ENCODE measurements at regions not wholly inside any gene's neighbourhood (a gene's known extent, or its start where the extent isn't known, plus 50 kb on each side); places are given as distances from the start of the nearest gene placed in this dataset.

DNA sequence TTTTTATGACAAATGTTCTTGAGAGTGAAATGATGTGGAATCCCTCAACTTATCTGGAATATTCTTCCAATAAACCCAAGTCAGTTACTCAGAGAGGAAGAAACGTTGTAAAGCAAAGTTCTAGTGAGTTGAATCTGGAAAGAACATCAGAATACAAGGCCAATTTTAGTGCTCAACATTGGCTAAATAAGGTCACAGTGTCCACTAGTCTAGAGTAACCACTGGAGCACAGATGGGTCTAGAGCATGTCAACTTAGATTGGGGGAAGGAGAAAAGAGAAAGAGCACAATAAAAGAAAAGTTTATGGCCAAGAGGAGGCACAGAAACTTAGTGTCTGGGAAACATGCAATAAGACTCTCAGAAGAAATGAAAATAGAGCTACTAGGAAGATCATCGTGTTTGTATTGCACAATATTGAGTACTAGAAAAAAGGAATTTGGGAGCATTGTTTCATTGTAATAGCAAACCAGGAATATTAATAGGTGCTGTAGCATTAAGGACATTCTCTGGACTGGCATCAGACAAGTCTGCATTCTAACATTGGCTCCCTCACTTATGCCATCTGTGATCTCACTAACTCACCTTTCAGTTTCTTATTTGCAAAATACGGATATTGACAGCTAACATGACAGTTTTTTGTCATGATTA lies 1318.5 kb downstream of the PCDH9 start:
- Histone ChIP-seq H3K4me1 (ENCODE audit: control insufficient read depth, insufficient read depth, low read length) (no peaks in the 10 kb centered on the region), H3K36me3 (ENCODE audit: control insufficient read depth, insufficient read depth, low read length) (no peaks in the 10 kb centered on the region), H3K9me3 (replicated peaks; ENCODE audit: control insufficient read depth, low read depth, low read length) (no peaks in the 10 kb centered on the region), H3K27me3 (ENCODE audit: control insufficient read depth, insufficient read depth, low read length) (no peaks in the 10 kb centered on the region), H3K4me3 (ENCODE audit: low read length) (no peak overlapping the region), H3K27ac (ENCODE audit: low read length) (no peak overlapping the region)
- no peak for DNase-seq
- WGBS (ENCODE audit: insufficient coverage): 78% methylated on average over 1 of the region's 3 CpGs

DNA sequence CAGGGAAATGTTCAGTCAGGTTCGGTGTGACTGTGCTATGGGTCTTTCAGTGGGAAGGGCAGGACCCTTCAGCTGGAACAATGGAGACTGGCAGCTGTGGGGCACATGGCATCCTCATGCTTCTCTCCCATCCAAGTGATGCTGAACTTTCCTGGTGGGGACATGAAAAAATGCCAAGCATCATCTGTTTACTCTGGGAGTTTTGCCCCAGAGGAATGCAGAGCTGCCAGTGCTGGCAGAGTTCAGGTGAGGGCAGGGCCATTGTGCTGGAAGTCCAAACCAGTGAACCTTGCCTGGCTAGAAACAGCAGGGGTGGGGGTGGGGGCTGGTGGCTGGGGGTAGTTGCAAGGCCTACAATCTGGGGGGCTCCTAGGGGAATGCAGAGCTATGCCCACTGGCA lies 1320.6 kb downstream of the PCDH9 start:
- Histone ChIP-seq H3K4me1 (ENCODE audit: control insufficient read depth, insufficient read depth, low read length) (no peaks in the 10 kb centered on the region), H3K4me3 (ENCODE audit: low read length) (no peak overlapping the region), H3K9me3 (replicated peaks; ENCODE audit: control insufficient read depth, low read depth, low read length) (no peaks in the 10 kb centered on the region), H3K27me3 (ENCODE audit: control insufficient read depth, insufficient read depth, low read length) (no peaks in the 10 kb centered on the region), H3K36me3 (ENCODE audit: control insufficient read depth, insufficient read depth, low read length) (no peaks in the 10 kb centered on the region), H3K27ac (ENCODE audit: low read length) (no peak overlapping the region)
- no CpG with 5 or more reads among the region's 1 CpG for WGBS (ENCODE audit: insufficient coverage)
- no peak for DNase-seq

DNA sequence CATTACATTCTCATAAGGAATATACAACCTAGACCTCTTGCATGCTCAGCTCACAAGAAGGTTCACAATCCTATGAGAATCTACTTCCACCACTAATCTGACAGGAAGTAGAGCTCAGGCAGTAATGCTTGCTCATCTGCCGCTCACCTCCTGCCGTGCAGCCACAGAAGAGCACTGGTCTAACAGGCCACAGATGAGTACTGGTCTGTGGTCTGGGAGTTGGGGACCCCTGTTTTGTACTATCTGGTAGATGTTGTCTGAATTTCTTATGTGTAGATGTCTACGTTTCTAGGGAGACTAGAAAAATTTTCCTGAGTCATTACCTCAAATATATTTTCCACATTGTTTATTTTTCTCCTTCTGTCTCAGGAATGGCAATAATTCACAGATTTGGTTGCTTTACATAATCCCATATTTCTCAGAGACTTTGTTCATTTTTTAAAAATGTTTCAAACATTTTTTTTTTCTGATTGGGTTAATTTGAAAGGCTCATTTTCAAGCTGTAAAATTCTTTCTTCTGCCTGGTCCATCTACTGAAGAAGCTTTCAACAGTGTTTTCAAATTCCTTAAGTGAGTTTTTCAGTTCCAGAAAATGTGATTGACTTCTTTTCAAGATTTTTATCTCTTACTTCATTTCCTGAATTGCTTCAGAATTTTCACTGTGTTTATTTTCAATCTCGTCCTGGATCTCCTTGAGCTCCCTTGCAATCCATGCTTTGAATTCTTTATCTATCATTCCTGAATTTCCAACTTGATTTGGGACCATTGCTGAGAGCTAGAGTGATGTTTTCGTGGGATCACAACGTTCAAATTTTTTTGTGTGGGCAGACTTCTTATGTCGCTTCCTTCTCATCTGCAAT lies 1322.2 kb downstream of the PCDH9 start:
- H3K27me3 ChIP-seq (ENCODE audit: control insufficient read depth, insufficient read depth, low read length): no peaks in the 10 kb centered on the region
- WGBS (ENCODE audit: insufficient coverage): no CpG with 5 or more reads among the region's 7 CpGs
- no peaks in the 10 kb centered on the region for H3K9me3 ChIP-seq (replicated peaks; ENCODE audit: control insufficient read depth, low read depth, low read length)
- no peaks in the 10 kb centered on the region for H3K4me1 ChIP-seq (ENCODE audit: control insufficient read depth, insufficient read depth, low read length)
- DNase-seq: no peak
- no peak overlapping the region for H3K4me3 ChIP-seq (ENCODE audit: low read length)
- H3K36me3 ChIP-seq (ENCODE audit: control insufficient read depth, insufficient read depth, low read length): no peaks in the 10 kb centered on the region
- no peak overlapping the region for H3K27ac ChIP-seq (ENCODE audit: low read length)

DNA sequence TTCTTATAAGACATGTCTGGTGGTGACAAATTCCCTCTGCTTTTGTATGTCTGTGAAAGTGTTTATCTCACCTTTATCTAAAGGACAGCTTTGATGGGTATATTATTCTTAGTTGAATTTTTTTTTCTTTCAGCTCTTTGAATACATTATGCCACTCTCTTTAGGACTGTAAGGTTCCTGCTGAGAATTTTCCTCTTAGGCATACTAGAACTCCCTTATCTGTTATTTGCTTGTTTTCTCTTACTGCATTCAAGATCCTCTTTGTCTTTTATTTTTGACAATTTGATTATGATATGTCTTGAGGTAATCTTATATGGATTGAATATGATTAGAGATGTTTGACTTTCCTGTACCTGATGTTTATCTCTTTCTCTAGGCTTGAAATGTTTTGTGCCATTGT lies 1328.4 kb downstream of the PCDH9 start:
- no peaks in the 10 kb centered on the region for H3K9me3 ChIP-seq (replicated peaks; ENCODE audit: control insufficient read depth, low read depth, low read length)

DNA sequence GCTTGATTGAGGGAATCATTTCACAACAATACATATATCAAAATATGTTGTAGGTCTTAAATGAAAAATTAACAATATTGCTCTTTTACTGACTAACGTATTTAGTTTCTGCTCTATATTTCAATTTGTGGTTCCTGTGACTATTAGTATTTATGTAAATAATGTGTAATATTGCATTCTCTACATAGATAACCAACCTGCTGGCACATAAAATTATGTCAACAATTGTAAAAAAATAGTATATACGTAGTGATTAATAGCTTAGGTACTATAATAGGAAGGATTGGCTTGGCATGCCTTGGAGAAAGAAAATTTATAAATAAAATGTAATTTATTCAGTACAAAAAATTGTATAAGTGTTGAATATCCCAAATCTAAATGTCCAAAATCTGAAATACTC lies 1336.1 kb downstream of the PCDH9 start:
- Histone ChIP-seq H3K4me3 (ENCODE audit: low read length) (no peak overlapping the region), H3K9me3 (replicated peaks; ENCODE audit: control insufficient read depth, low read depth, low read length) (no peaks in the 10 kb centered on the region), H3K36me3 (ENCODE audit: control insufficient read depth, insufficient read depth, low read length) (no peaks in the 10 kb centered on the region), H3K4me1 (ENCODE audit: control insufficient read depth, insufficient read depth, low read length) (no peaks in the 10 kb centered on the region), H3K27me3 (ENCODE audit: control insufficient read depth, insufficient read depth, low read length) (no peaks in the 10 kb centered on the region), H3K27ac (ENCODE audit: low read length) (no peak overlapping the region)
- DNase-seq: no peak
- WGBS (ENCODE audit: insufficient coverage): no CpG with 5 or more reads among the region's 2 CpGs

More for the DNA sequence above, 1328.4 kb downstream of the PCDH9 start:
- Histone ChIP-seq H3K4me1 (ENCODE audit: control insufficient read depth, insufficient read depth, low read length) (no peaks in the 10 kb centered on the region), H3K4me3 (ENCODE audit: low read length) (no peak overlapping the region), H3K27me3 (ENCODE audit: control insufficient read depth, insufficient read depth, low read length) (no peaks in the 10 kb centered on the region), H3K36me3 (ENCODE audit: control insufficient read depth, insufficient read depth, low read length) (no peaks in the 10 kb centered on the region), H3K27ac (ENCODE audit: low read length) (no peak overlapping the region)
- DNase-seq: no peak

DNA sequence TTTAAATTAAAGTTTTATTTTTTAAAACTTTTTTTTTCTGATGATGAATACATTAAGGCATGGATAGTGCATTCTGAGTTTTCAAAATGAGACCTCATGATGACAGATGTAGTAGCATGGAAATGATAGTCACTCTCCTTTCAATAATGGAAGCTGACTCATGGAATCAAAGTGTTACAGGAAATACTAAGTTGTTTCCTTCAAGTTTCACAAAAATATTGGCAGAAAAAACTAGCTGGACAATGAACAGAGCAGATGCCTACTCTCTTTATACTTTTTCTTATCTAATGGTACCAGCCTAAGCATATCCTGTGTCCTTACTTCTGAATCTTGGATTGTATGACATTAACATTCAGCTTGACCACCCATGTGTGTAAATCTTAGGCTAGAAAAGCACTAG lies 1337.3 kb downstream of the PCDH9 start:
- H3K4me1 ChIP-seq (ENCODE audit: control insufficient read depth, insufficient read depth, low read length): no peaks in the 10 kb centered on the region
- no peak for DNase-seq
- no peaks in the 10 kb centered on the region for H3K36me3 ChIP-seq (ENCODE audit: control insufficient read depth, insufficient read depth, low read length)
- no peak overlapping the region for H3K27ac ChIP-seq (ENCODE audit: low read length)
- no peak overlapping the region for H3K4me3 ChIP-seq (ENCODE audit: low read length)
- H3K27me3 ChIP-seq (ENCODE audit: control insufficient read depth, insufficient read depth, low read length): no peaks in the 10 kb centered on the region
- H3K9me3 ChIP-seq (replicated peaks; ENCODE audit: control insufficient read depth, low read depth, low read length): no peaks in the 10 kb centered on the region

DNA sequence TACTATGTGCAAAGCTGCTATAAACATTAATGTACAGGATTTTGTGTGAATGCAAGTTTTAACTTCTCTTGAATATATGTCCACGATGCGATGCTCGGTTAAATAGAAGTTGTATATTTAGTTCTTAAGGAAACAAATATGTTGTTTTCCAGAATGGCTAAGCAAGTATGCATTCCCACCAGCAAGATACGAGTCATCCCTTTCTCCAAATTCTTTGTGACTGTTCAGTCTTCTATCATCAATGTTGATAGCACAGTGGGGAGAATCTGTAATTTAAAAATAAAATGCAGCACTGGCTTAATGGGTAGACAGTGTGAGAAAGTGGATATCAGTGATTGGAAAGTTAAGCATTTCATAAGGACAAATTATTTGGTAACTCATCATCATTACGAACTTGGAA lies 1340.8 kb downstream of the PCDH9 start:
- DNase-seq: no peak
- H3K4me1 ChIP-seq (ENCODE audit: control insufficient read depth, insufficient read depth, low read length): no peaks in the 10 kb centered on the region
- no peaks in the 10 kb centered on the region for H3K27me3 ChIP-seq (ENCODE audit: control insufficient read depth, insufficient read depth, low read length)
- H3K4me3 ChIP-seq (ENCODE audit: low read length): no peak overlapping the region
- no peak overlapping the region for H3K27ac ChIP-seq (ENCODE audit: low read length)
- no peaks in the 10 kb centered on the region for H3K36me3 ChIP-seq (ENCODE audit: control insufficient read depth, insufficient read depth, low read length)
- H3K9me3 ChIP-seq (replicated peaks; ENCODE audit: control insufficient read depth, low read depth, low read length): no peaks in the 10 kb centered on the region
- no CpG with 5 or more reads among the region's 5 CpGs for WGBS (ENCODE audit: insufficient coverage)

DNA sequence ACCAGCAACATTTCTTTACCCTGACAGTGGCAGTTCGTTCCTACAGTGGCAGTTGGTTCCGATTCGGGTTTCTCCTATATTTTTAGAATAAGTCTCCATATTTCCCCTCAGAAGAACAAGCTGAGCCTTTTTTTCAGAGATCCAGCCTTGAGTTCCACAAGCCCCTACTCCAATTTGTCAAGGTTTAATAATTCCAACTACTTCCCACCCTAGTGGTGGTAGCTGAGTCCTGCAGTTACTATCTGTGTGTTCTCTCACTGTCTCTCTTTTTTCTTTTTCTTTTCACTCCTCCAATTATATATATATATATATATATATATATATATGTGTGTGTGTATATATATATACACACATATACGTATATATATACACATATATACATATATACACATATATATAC lies 1347.3 kb downstream of the PCDH9 start:
- Histone ChIP-seq H3K27me3 (ENCODE audit: control insufficient read depth, insufficient read depth, low read length) (no peaks in the 10 kb centered on the region), H3K4me1 (ENCODE audit: control insufficient read depth, insufficient read depth, low read length) (no peaks in the 10 kb centered on the region), H3K27ac (ENCODE audit: low read length) (no peak overlapping the region), H3K4me3 (ENCODE audit: low read length) (no peak overlapping the region), H3K9me3 (replicated peaks; ENCODE audit: control insufficient read depth, low read depth, low read length) (no peaks in the 10 kb centered on the region), H3K36me3 (ENCODE audit: control insufficient read depth, insufficient read depth, low read length) (no peaks in the 10 kb centered on the region)
- 96% methylated on average over 3 of the region's 4 CpGs for WGBS (ENCODE audit: insufficient coverage)
- DNase-seq: no peak

DNA sequence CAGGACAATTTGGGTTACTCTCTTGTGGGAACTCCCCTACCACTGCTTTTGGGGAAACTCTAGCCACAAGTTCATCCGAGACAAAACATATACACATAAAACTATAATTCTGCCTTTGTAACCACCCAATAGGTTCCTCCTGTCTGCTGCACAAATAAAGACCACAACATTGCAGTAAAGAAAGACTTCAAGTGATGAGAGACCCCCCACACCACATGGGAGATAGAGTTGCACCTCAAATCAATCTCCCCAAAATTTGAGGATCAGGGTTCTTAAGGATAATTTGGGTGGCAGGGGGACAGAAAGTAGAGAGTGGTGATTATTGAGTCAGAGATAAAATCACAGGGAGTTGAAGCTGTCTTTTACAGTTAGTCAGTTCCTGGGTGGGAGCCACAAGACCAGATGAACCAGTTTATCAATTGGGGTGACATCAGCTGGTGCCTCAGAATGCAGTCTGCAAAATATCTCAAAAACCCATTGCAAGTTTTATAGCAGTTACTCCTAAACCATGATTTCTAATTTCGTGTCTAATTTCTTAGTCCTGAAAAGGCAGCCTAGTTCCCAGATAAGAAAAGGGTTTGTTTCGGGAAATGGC lies 1348.5 kb downstream of the PCDH9 start:
- no peaks in the 10 kb centered on the region for H3K9me3 ChIP-seq (replicated peaks; ENCODE audit: control insufficient read depth, low read depth, low read length)
- no peaks in the 10 kb centered on the region for H3K27me3 ChIP-seq (ENCODE audit: control insufficient read depth, insufficient read depth, low read length)
- H3K27ac ChIP-seq (ENCODE audit: low read length): no peak overlapping the region
- H3K36me3 ChIP-seq (ENCODE audit: control insufficient read depth, insufficient read depth, low read length): no peaks in the 10 kb centered on the region
- DNase-seq: no peak
- H3K4me3 ChIP-seq (ENCODE audit: low read length): no peak overlapping the region
- no peaks in the 10 kb centered on the region for H3K4me1 ChIP-seq (ENCODE audit: control insufficient read depth, insufficient read depth, low read length)
- WGBS (ENCODE audit: insufficient coverage): no CpG with 5 or more reads among the region's 3 CpGs

DNA sequence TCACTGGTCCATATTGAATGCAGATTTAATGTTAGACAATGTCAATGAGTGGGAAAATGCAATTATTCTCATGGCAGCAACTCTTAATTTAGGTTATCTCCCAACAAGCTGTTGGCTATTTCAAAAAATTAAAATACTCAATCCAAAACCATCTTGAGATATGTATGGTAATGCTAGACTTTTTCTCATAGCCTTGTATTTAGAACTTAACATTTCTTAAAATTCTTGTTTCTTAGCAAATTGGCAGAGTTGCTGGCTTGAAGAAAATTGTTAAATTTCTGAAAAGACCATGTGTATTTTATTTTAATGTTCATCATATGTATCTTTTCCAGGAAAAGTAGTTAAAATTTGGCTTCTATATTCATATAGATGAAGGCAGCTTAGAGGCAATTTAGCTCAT lies 1355.1 kb downstream of the PCDH9 start:
- Histone ChIP-seq H3K4me3 (ENCODE audit: low read length) (no peak overlapping the region), H3K27me3 (ENCODE audit: control insufficient read depth, insufficient read depth, low read length) (no peaks in the 10 kb centered on the region), H3K9me3 (replicated peaks; ENCODE audit: control insufficient read depth, low read depth, low read length) (no peaks in the 10 kb centered on the region), H3K36me3 (ENCODE audit: control insufficient read depth, insufficient read depth, low read length) (no peaks in the 10 kb centered on the region), H3K27ac (ENCODE audit: low read length) (no peak overlapping the region), H3K4me1 (ENCODE audit: control insufficient read depth, insufficient read depth, low read length) (no peaks in the 10 kb centered on the region)
- DNase-seq: peak; percentile 36
